ENCODE measurements at regions not wholly inside any gene's neighbourhood (a gene's known extent, or its start where the extent isn't known, plus 50 kb on each side); places are given as distances from the start of the nearest gene placed in this dataset.

- TF ChIP-seq HNF4A (conservative IDR thresholded peaks at IDR 0.05) = no peak
- no peak for TF ChIP-seq EGR1 (IDR thresholded peaks at IDR 0.05; ENCODE audit: low read depth in 2 of 2)
- no peak for TF ChIP-seq RAD21 (IDR thresholded peaks at IDR 0.05)
- TF ChIP-seq HNF4G (IDR thresholded peaks at IDR 0.05) = no peak
- TF ChIP-seq FOXA2 (IDR thresholded peaks at IDR 0.05) = no peak
- no peak for TF ChIP-seq ATF3 (IDR thresholded peaks at IDR 0.05)
These were observed 228.8 kb downstream of the CBLN1 start (continued) for GRCh38 chr16:49052846-49053245.

- Histone ChIP-seq H3K27me3 (ENCODE audit: control insufficient read depth in 4 of 4, insufficient read depth in 4 of 4, low read length in 3 of 4) (no peaks in the 10 kb centered on the region), H3K4me1 (ENCODE audit: control insufficient read depth in 4 of 4, insufficient read depth in 4 of 4, low read length in 3 of 4) (no peaks in the 10 kb centered on the region), H3K36me3 (ENCODE audit: control insufficient read depth in 4 of 4, insufficient read depth in 3 of 4, low read depth in 1 of 4, low read length in 3 of 4) (no peaks in the 10 kb centered on the region), H3K9me3 (ENCODE audit: control insufficient read depth in 4 of 4, low read length in 3 of 4) (no peaks in the 10 kb centered on the region), H3K9ac (ENCODE audit: low read depth in 1 of 2, low read length in 2 of 2) (no peak overlapping the region), H3K27ac (ENCODE audit: low read depth in 1 of 2, low read length in 2 of 2) (no peak overlapping the region), H3K4me3 (ENCODE audit: low read depth in 1 of 3, low read length in 3 of 3) (no peak overlapping the region)
- TF ChIP-seq CTCF (IDR thresholded peaks at IDR 0.05; ENCODE audit: low read depth, low read length, missing input control) (no peak), HNF4G (IDR thresholded peaks at IDR 0.05) (no peak), MAX (IDR thresholded peaks at IDR 0.05) (no peak), RXRA (IDR thresholded peaks at IDR 0.05) (no peak), REST (IDR thresholded peaks at IDR 0.05) (no peak), SP1 (IDR thresholded peaks at IDR 0.05) (no peak), JUND (IDR thresholded peaks at IDR 0.05) (no peak)
- DNase-seq (ENCODE audit: low spot score) = no peak
- WGBS = 54% methylated on average over 2 of the region's 2 CpGs
These were observed 230.1 kb downstream of the CBLN1 start for GRCh38 chr16:49051576-49051975.

- H3K4me3 ChIP-seq (ENCODE audit: low read depth in 1 of 3, low read length in 3 of 3) = no peak overlapping the region
- no peaks in the 10 kb centered on the region for H3K9me3 ChIP-seq (ENCODE audit: control insufficient read depth in 4 of 4, low read length in 3 of 4)
- no peaks in the 10 kb centered on the region for H3K36me3 ChIP-seq (ENCODE audit: control insufficient read depth in 4 of 4, insufficient read depth in 3 of 4, low read depth in 1 of 4, low read length in 3 of 4)
- H3K27me3 ChIP-seq (ENCODE audit: control insufficient read depth in 4 of 4, insufficient read depth in 4 of 4, low read length in 3 of 4) = no peaks in the 10 kb centered on the region
- TF ChIP-seq FOXA1 (IDR thresholded peaks at IDR 0.05) (no peak), ZBTB33 (IDR thresholded peaks at IDR 0.05) (no peak), HNF4G (IDR thresholded peaks at IDR 0.05) (no peak), FOXA2 (IDR thresholded peaks at IDR 0.05) (no peak), SP1 (IDR thresholded peaks at IDR 0.05) (no peak), CTCF (IDR thresholded peaks at IDR 0.05; ENCODE audit: low read depth, low read length, missing input control) (no peak), TAF1 (conservative IDR thresholded peaks at IDR 0.05) (no peak), RAD21 (IDR thresholded peaks at IDR 0.05) (no peak), HNF4A (conservative IDR thresholded peaks at IDR 0.05) (no peak), NR2F2 (IDR thresholded peaks at IDR 0.05) (no peak), REST (IDR thresholded peaks at IDR 0.05) (no peak), YY1 (IDR thresholded peaks at IDR 0.05) (no peak)
- DNase-seq (ENCODE audit: low spot score) = no peak
- no peak overlapping the region for H3K9ac ChIP-seq (ENCODE audit: low read depth in 1 of 2, low read length in 2 of 2)
- no peak overlapping the region for H3K27ac ChIP-seq (ENCODE audit: low read depth in 1 of 2, low read length in 2 of 2)
- no peaks in the 10 kb centered on the region for H3K4me1 ChIP-seq (ENCODE audit: control insufficient read depth in 4 of 4, insufficient read depth in 4 of 4, low read length in 3 of 4)
- WGBS = 74% methylated on average over 4 of the region's 4 CpGs
These were observed 231.0 kb downstream of the CBLN1 start for GRCh38 chr16:49050607-49051006.
